GM23338 (cell line): ENCODE measurements at regions not wholly inside any gene's neighbourhood (a gene's known extent, or its start where the extent isn't known, plus 50 kb on each side); places are given as distances from the start of the nearest gene placed in this dataset.

Experiments used
- ATAC-seq: fragments of 200-7000 bp; cut with Tn5 transposase; 3 replicates; pipeline ENCODE4 v1.9.1; 2020
- DNase-seq: peaks from one replicate; pipeline ENCODE4 v3.0.0-alpha.2; 2015; ENCODE audit warnings: low spot score
- H2AFZ ChIP-seq: fragments of 200-600 bp; sonication (generic); 2 replicates; pipeline ENCODE4 v1.8.0; 2016; ENCODE audit warnings: antibody characterized with exemption, mild to moderate bottlenecking, moderate library complexity
- H3F3A ChIP-seq: fragments of 200-600 bp; sonication (generic); replicated peaks from 2 replicates; pipeline ENCODE4 v1.8.0; 2017; ENCODE audit warnings: antibody characterized with exemption, mixed run types, low read depth
- H3K27ac ChIP-seq: fragments of 200-600 bp; sonication (generic); 2 replicates; pipeline ENCODE4 v1.6.1; 2016; ENCODE audit warnings: low read depth
- H3K27me3 ChIP-seq: fragments of 200-600 bp; sonication (generic); 2 replicates; pipeline ENCODE4 v1.8.0; 2016; ENCODE audit warnings: mild to moderate bottlenecking, mixed run types, moderate library complexity; ENCODE audit not compliant: insufficient read depth
- H3K36me3 ChIP-seq: fragments of 200-600 bp; sonication (generic); 2 replicates; pipeline ENCODE4 v1.8.0; 2016; ENCODE audit warnings: mild to moderate bottlenecking; ENCODE audit not compliant: insufficient read depth
- H3K4me1 ChIP-seq: fragments of 200-600 bp; sonication (generic); 2 replicates; pipeline ENCODE4 v1.8.0; 2016; ENCODE audit warnings: mild to moderate bottlenecking, moderate library complexity; ENCODE audit not compliant: insufficient read depth
- H3K4me2 ChIP-seq: fragments of 200-600 bp; sonication (generic); 2 replicates; pipeline ENCODE4 v1.7.1; 2017; ENCODE audit warnings: mixed run types
- H3K4me3 ChIP-seq: fragments of 200-600 bp; sonication (generic); 2 replicates; pipeline ENCODE4 v1.6.1; 2016; ENCODE audit warnings: mixed run types
- H3K79me2 ChIP-seq: fragments of 200-600 bp; sonication (generic); replicated peaks from 2 replicates; pipeline ENCODE4 v1.8.0; 2017; ENCODE audit warnings: mild to moderate bottlenecking; ENCODE audit not compliant: insufficient read depth
- H3K9me2 ChIP-seq: fragments of 200-600 bp; sonication (generic); 2 replicates; pipeline ENCODE4 v1.8.0; 2017; ENCODE audit not compliant: insufficient read depth
- H4K20me1 ChIP-seq: fragments of 200-600 bp; sonication (generic); replicated peaks from 2 replicates; pipeline ENCODE4 v1.8.0; 2017; ENCODE audit warnings: mild to moderate bottlenecking; ENCODE audit not compliant: insufficient read depth
- H3K27ac Mint-ChIP-seq: 2 replicates; pipeline ENCODE4 v1.8.0; 2020; ENCODE audit warnings: inconsistent platforms, mild to moderate bottlenecking, moderate library complexity, mixed read lengths
- H3K27me3 Mint-ChIP-seq: 3 replicates; pipeline ENCODE4 v1.8.0; 2022; ENCODE audit warnings: low read depth, mild to moderate bottlenecking, moderate library complexity, mixed read lengths, inconsistent platforms; ENCODE audit not compliant: insufficient read depth, poor library complexity
- H3K36me3 Mint-ChIP-seq: 3 replicates; pipeline ENCODE4 v1.8.0; 2021; ENCODE audit warnings: low read depth, mild to moderate bottlenecking, inconsistent platforms, moderate library complexity, mixed read lengths
- H3K4me1 Mint-ChIP-seq: 3 replicates; pipeline ENCODE4 v1.8.0; 2020; ENCODE audit warnings: mild to moderate bottlenecking, inconsistent platforms, mixed read lengths
- H3K4me3 Mint-ChIP-seq: 3 replicates; pipeline ENCODE4 v1.8.0; 2021; ENCODE audit warnings: moderate library complexity, mild to moderate bottlenecking, inconsistent platforms, mixed read lengths
- H3K9me3 Mint-ChIP-seq: 3 replicates; pipeline ENCODE4 v1.8.0; 2020; ENCODE audit warnings: moderate library complexity, mild to moderate bottlenecking, inconsistent platforms, mixed read lengths
- CREB1 ChIP-seq: fragments of 250-450 bp; sonication (Bioruptor Pico); IDR thresholded peaks from 2 replicates; pipeline ENCODE4 v1.5.0; 2020; ENCODE audit warnings: low read depth, mild to moderate bottlenecking, moderate library complexity
- ETS1 ChIP-seq: IDR thresholded peaks from 2 replicates; pipeline ENCODE4 v1.6.1; 2016; ENCODE audit warnings: antibody characterized with exemption
- EZH2 ChIP-seq: fragments of 200-600 bp; sonication (generic); IDR thresholded peaks from one replicate; pipeline ENCODE4 v1.8.0; 2017; ENCODE audit warnings: antibody characterized with exemption, mild to moderate bottlenecking, low read depth; ENCODE audit not compliant: unreplicated experiment
- EZH2phosphoT487 ChIP-seq: fragments of 200-600 bp; sonication (generic); IDR thresholded peaks from one replicate; pipeline ENCODE4 v1.8.1; 2018; ENCODE audit warnings: antibody characterized with exemption; ENCODE audit not compliant: unreplicated experiment
- JUNB ChIP-seq: IDR thresholded peaks from one replicate; pipeline ENCODE4 v1.6.1; 2016; ENCODE audit warnings: antibody characterized with exemption; ENCODE audit not compliant: unreplicated experiment
- NANOG ChIP-seq: IDR thresholded peaks from 2 replicates; pipeline ENCODE4 v1.6.1; 2016; ENCODE audit warnings: antibody characterized with exemption, borderline replicate concordance
- POLR2AphosphoS5 ChIP-seq: IDR thresholded peaks from 2 replicates; pipeline ENCODE4 v1.6.1; 2016; ENCODE audit warnings: antibody characterized with exemption, low read depth
- REST ChIP-seq: IDR thresholded peaks from one replicate; pipeline ENCODE4 v1.6.1; 2018; ENCODE audit warnings: antibody characterized with exemption; ENCODE audit not compliant: unreplicated experiment
- STAT1 ChIP-seq: IDR thresholded peaks from one replicate; pipeline ENCODE4 v1.6.1; 2016; ENCODE audit warnings: antibody characterized with exemption; ENCODE audit not compliant: unreplicated experiment
- ZNF114 ChIP-seq: fragments of 250-450 bp; sonication (Bioruptor Pico); IDR thresholded peaks from 2 replicates; pipeline ENCODE4 v1.5.0; 2020; ENCODE audit warnings: mild to moderate bottlenecking, moderate library complexity
- ZNF331 ChIP-seq: fragments of 250-450 bp; sonication (Bioruptor Pico); IDR thresholded peaks from 2 replicates; pipeline ENCODE4 v1.5.0; 2020; ENCODE audit warnings: low read depth, mild to moderate bottlenecking, moderate library complexity
- ZNF462 ChIP-seq: fragments of 250-450 bp; sonication (Bioruptor Pico); IDR thresholded peaks from 2 replicates; pipeline ENCODE4 v1.5.0; 2020; ENCODE audit warnings: mild to moderate bottlenecking, moderate library complexity

DNA sequence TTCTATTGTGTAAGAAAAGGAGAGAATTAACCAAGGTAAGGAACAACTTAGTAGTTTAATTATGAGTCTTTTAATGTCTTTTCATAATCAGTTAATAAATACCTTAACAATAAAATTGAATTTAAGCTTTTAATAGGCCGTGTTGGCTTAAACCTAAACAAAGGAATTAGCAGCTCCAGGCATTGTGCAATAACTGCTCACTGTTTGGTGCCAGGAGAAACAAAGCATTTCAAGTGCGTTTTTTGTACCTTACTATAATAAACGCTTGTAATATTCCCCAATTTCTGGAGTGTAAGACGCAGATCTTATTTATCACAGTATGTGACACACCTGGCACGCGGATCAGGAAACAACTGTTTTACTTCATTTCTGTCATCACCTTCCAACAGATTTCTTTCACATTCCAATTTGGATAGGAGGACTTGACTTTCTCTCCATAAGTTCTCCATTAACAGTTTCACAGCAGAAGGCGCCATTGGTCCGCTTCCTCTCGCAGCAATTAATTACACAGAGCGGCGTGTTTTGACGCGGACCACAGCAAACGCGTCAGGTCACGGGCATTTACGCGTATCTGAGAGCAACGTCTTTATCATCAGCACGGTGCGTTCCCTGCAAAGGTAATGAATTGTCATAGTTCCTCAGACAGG is 335.8 kb upstream of the NT5E start:
- Histone ChIP-seq H3K27me3 (no peaks in the 10 kb centered on the region), H4K20me1 (no peaks in the 10 kb centered on the region), H3K4me2 (no peak overlapping the region), H3K79me2 (no peaks in the 10 kb centered on the region), H3F3A (0 out of 2 replicates have a peak, but pooled peaks cover 4% of the 10 kb centered on the region), H3K9me2 (no peaks in the 10 kb centered on the region), H3K4me3 (no peak overlapping the region), H3K36me3 (no peaks in the 10 kb centered on the region), H3K27ac (no peak overlapping the region), H3K4me1 (peaks cover 30% of the 10 kb centered on the region), H2AFZ (peak overlapping the region; percentile 33; the same call in 1 of the 2 replicates)
- TF ChIP-seq EZH2phosphoT487: no peak
- Mint-ChIP-seq H3K27me3 (peaks cover 5% of the 10 kb centered on the region), H3K27ac (peak overlapping the region; percentile 76), H3K4me1 (peaks cover 31% of the 10 kb centered on the region), H3K4me3 (no peak overlapping the region), H3K9me3 (no peaks in the 10 kb centered on the region), H3K36me3 (no peaks in the 10 kb centered on the region)
- ATAC-seq: no peak
- DNase-seq: no peak

GRCh38 chr6:85112540-85112939 is 337.3 kb upstream of the NT5E start:
- H3K4me3 Mint-ChIP-seq: no peak overlapping the region
- Histone ChIP-seq H3K79me2 (no peaks in the 10 kb centered on the region), H3K27me3 (no peaks in the 10 kb centered on the region), H4K20me1 (no peaks in the 10 kb centered on the region), H3F3A (no peaks in the 10 kb centered on the region), H3K27ac (no peak overlapping the region), H2AFZ (no peak overlapping the region), H3K36me3 (no peaks in the 10 kb centered on the region), H3K4me3 (no peak overlapping the region), H3K9me2 (no peaks in the 10 kb centered on the region), H3K4me2 (0 out of 2 replicates have a peak overlapping the region, but pooled peaks have one; percentile 40), H3K4me1 (peaks cover 28% of the 10 kb centered on the region)
- no peak for DNase-seq
- peak overlapping the region; percentile 72; the same call in 1 of the 2 replicates for H3K27ac Mint-ChIP-seq
- no peaks in the 10 kb centered on the region for H3K36me3 Mint-ChIP-seq
- H3K27me3 Mint-ChIP-seq: peaks cover 5% of the 10 kb centered on the region
- H3K9me3 Mint-ChIP-seq: no peaks in the 10 kb centered on the region
- ATAC-seq: no peak
- H3K4me1 Mint-ChIP-seq: peaks cover 29% of the 10 kb centered on the region
- TF ChIP-seq CREB1 (no peak), REST (no peak), POLR2AphosphoS5 (no peak), ZNF114 (CRISPR knock-in tag) (no peak), NANOG (no peak), ZNF331 (CRISPR knock-in tag) (no peak), EZH2phosphoT487 (no peak), ZNF462 (CRISPR knock-in tag) (no peak), JUNB (no peak), STAT1 (no peak), ETS1 (no peak), EZH2 (no peak)
